ENCODE measurements at regions not wholly inside any gene's neighbourhood (a gene's known extent, or its start where the extent isn't known, plus 50 kb on each side); places are given as distances from the start of the nearest gene placed in this dataset.

DNA sequence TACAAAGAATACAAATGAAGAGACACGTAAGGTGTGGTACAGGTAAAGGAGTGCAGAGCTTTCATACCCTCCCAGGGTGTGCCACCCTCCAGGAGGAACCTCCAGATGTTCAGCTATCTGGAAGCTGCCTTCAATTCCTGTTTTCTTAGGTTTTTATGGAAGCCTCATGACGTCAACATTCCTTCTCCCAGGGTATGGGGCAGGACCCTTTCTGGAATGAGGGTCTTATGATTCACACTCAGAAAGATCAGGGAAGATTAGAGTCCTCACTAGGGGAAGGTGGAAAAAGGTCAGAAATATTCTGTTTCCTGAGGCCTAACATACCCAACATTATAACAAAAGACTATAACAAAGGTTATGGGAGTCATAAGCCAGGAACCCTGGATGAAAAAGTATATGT is 99.8 kb upstream of the PLCL2 start:
- Histone ChIP-seq H3K36me3 (ENCODE audit: control insufficient read depth, insufficient read depth, low read length) (no peaks in the 10 kb centered on the region), H3K27ac (ENCODE audit: low read length) (no peak overlapping the region), H3K4me1 (ENCODE audit: control insufficient read depth, insufficient read depth, low read length) (no peaks in the 10 kb centered on the region), H3K9me3 (ENCODE audit: control insufficient read depth, insufficient read depth, low read depth, low read length) (no peaks in the 10 kb centered on the region), H3K4me3 (ENCODE audit: low read depth in 2 of 2, low read length in 2 of 2) (no peak overlapping the region), H3K27me3 (ENCODE audit: control insufficient read depth, insufficient read depth, low read length) (no peaks in the 10 kb centered on the region)
- no TSS peak for BruUV-seq (replicated peaks)
- ChIA-PET CTCF (no interaction called here), POLR2A (no interaction called here)
- intact Hi-C loops (cut with micrococcal nuclease; ENCODE audit: unreplicated experiment) = no loop called here
- TF ChIP-seq TCF7L2 (IDR thresholded peaks at IDR 0.05; ENCODE audit: low read depth, low read length) = no peak
- TF ChIP-seq SIN3A (IDR thresholded peaks at IDR 0.05; ENCODE audit: borderline replicate concordance, insufficient read depth, low read depth, low read length) = no peak
- no peak for TF ChIP-seq CTCF (IDR thresholded peaks at IDR 0.05)
- no peak for TF ChIP-seq POLR2AphosphoS5 (IDR thresholded peaks at IDR 0.05; ENCODE audit: low read depth, low read length)
- TF ChIP-seq REST (IDR thresholded peaks at IDR 0.05; ENCODE audit: insufficient read depth in 1 of 2, low read depth in 2 of 2, low read length in 1 of 2) = no peak
- in situ Hi-C loops (cut with HindIII; ENCODE audit: low pct_unique_long_range_greater_than_20kb, low sequenced_read_pairs) = no loop called here
- DNase-seq (ENCODE audit: low read depth, low spot score) (no peak), ATAC-seq (no peak)

- no TSS peak for BruUV-seq (replicated peaks)
- no peak overlapping the region for H3K27ac ChIP-seq (ENCODE audit: low read length)
- no peaks in the 10 kb centered on the region for H3K4me1 ChIP-seq (ENCODE audit: control insufficient read depth, insufficient read depth, low read length)
- POLR2A ChIA-PET = no interaction called here
- no peaks in the 10 kb centered on the region for H3K9me3 ChIP-seq (ENCODE audit: control insufficient read depth, insufficient read depth, low read depth, low read length)
- CTCF ChIA-PET = no interaction called here
- intact Hi-C loops (cut with micrococcal nuclease; ENCODE audit: unreplicated experiment) (no loop called here), in situ Hi-C loops (cut with HindIII; ENCODE audit: low pct_unique_long_range_greater_than_20kb, low sequenced_read_pairs) (no loop called here)
- TF ChIP-seq POLR2AphosphoS5 (IDR thresholded peaks at IDR 0.05; ENCODE audit: low read depth, low read length) (no peak), CTCF (IDR thresholded peaks at IDR 0.05) (no peak), SIN3A (IDR thresholded peaks at IDR 0.05; ENCODE audit: borderline replicate concordance, insufficient read depth, low read depth, low read length) (no peak), TCF7L2 (IDR thresholded peaks at IDR 0.05; ENCODE audit: low read depth, low read length) (no peak), REST (IDR thresholded peaks at IDR 0.05; ENCODE audit: insufficient read depth in 1 of 2, low read depth in 2 of 2, low read length in 1 of 2) (no peak)
- no peak for DNase-seq (ENCODE audit: low read depth, low spot score)
- no peaks in the 10 kb centered on the region for H3K27me3 ChIP-seq (ENCODE audit: control insufficient read depth, insufficient read depth, low read length)
- no peak overlapping the region for H3K4me3 ChIP-seq (ENCODE audit: low read depth in 2 of 2, low read length in 2 of 2)
- ATAC-seq = no peak
- no peaks in the 10 kb centered on the region for H3K36me3 ChIP-seq (ENCODE audit: control insufficient read depth, insufficient read depth, low read length)
Measured at GRCh38 chr3:16785465-16785864, 99.3 kb upstream of the PLCL2 start.

Data from Panc1 (cell line).